ENCODE measurements at regions not wholly inside any gene's neighbourhood (a gene's known extent, or its start where the extent isn't known, plus 50 kb on each side); places are given as distances from the start of the nearest gene placed in this dataset.

GRCh38 chr1:168441745-168442144, 102.1 kb downstream of the XCL2 start:
- H3K9me3 Mint-ChIP-seq, result no peaks in the 10 kb centered on the region
- H3K27ac Mint-ChIP-seq, result no peak overlapping the region
- no peaks in the 10 kb centered on the region for H3K36me3 Mint-ChIP-seq
- no peak overlapping the region for H3K4me3 Mint-ChIP-seq
- peaks cover 75% of the 10 kb centered on the region for H3K4me1 Mint-ChIP-seq
- DNase-seq (ENCODE audit: low spot score in 2 of 2) (no peak), ATAC-seq (no peak)

- Mint-ChIP-seq H3K27ac (peak overlapping the region; percentile 48), H3K9me3 (no peaks in the 10 kb centered on the region), H3K4me3 (peak overlapping the region; percentile 67), H3K36me3 (no peaks in the 10 kb centered on the region), H3K4me1 (peaks cover 60% of the 10 kb centered on the region)
- DNase-seq (ENCODE audit: low spot score in 2 of 2) (peak; percentile 73 to 88), ATAC-seq (peak; percentile 92)
Observed at GRCh38 chr1:168439456-168440375, 104.1 kb downstream of the XCL2 start.

GRCh38 chr1:168438626-168439025, 105.2 kb downstream of the XCL2 start:
- ATAC-seq, result no peak
- peak overlapping the region; percentile 48 for H3K27ac Mint-ChIP-seq
- peak overlapping the region; percentile 67 for H3K4me3 Mint-ChIP-seq
- no peak for DNase-seq (ENCODE audit: low spot score in 2 of 2)
- H3K4me1 Mint-ChIP-seq, result peaks cover 49% of the 10 kb centered on the region
- no peaks in the 10 kb centered on the region for H3K36me3 Mint-ChIP-seq
- no peaks in the 10 kb centered on the region for H3K9me3 Mint-ChIP-seq

GRCh38 chr1:168437821-168438220, 106.0 kb downstream of the XCL2 start:
- Mint-ChIP-seq H3K4me3 (no peak overlapping the region), H3K36me3 (no peaks in the 10 kb centered on the region), H3K9me3 (no peaks in the 10 kb centered on the region), H3K4me1 (peaks cover 42% of the 10 kb centered on the region), H3K27ac (no peak overlapping the region)
- ATAC-seq, result no peak
- no peak for DNase-seq (ENCODE audit: low spot score in 2 of 2)

GRCh38 chr1:168435439-168435838, 108.4 kb downstream of the XCL2 start:
- Mint-ChIP-seq H3K4me3 (no peak overlapping the region), H3K4me1 (peaks cover 32% of the 10 kb centered on the region)
- ATAC-seq, result no peak

GRCh38 chr1:168433238-168433637, 110.6 kb downstream of the XCL2 start:
- Mint-ChIP-seq H3K4me1 (peaks cover 11% of the 10 kb centered on the region), H3K4me3 (no peak overlapping the region), H3K27ac (no peak overlapping the region), H3K36me3 (no peaks in the 10 kb centered on the region), H3K9me3 (no peaks in the 10 kb centered on the region)
- ATAC-seq (no peak), DNase-seq (ENCODE audit: low spot score in 2 of 2) (no peak)

More at GRCh38 chr1:168435439-168435838, 108.4 kb downstream of the XCL2 start:
- DNase-seq (ENCODE audit: low spot score in 2 of 2), result no peak
- H3K36me3 Mint-ChIP-seq, result no peaks in the 10 kb centered on the region
- no peaks in the 10 kb centered on the region for H3K9me3 Mint-ChIP-seq
- H3K27ac Mint-ChIP-seq, result peak overlapping the region; percentile 56

GRCh38 chr1:168431882-168432281, 111.9 kb downstream of the XCL2 start:
- no peak overlapping the region for H3K4me3 Mint-ChIP-seq
- ATAC-seq (no peak), DNase-seq (ENCODE audit: low spot score in 2 of 2) (no peak)
- H3K9me3 Mint-ChIP-seq, result no peaks in the 10 kb centered on the region
- peaks cover 9% of the 10 kb centered on the region for H3K4me1 Mint-ChIP-seq
- H3K36me3 Mint-ChIP-seq, result no peaks in the 10 kb centered on the region
- no peak overlapping the region for H3K27ac Mint-ChIP-seq

- H3K27ac Mint-ChIP-seq, result no peak overlapping the region
- H3K36me3 Mint-ChIP-seq, result no peaks in the 10 kb centered on the region
- peaks cover 9% of the 10 kb centered on the region for H3K4me1 Mint-ChIP-seq
- no peaks in the 10 kb centered on the region for H3K9me3 Mint-ChIP-seq
- DNase-seq (ENCODE audit: low spot score in 2 of 2) (no peak), ATAC-seq (no peak)
- no peak overlapping the region for H3K4me3 Mint-ChIP-seq
Observed at GRCh38 chr1:168430321-168430720, 113.5 kb downstream of the XCL2 start.

- DNase-seq (ENCODE audit: low spot score in 2 of 2) (no peak), ATAC-seq (no peak)
- peaks cover 13% of the 10 kb centered on the region for H3K4me1 Mint-ChIP-seq
- no peak overlapping the region for H3K27ac Mint-ChIP-seq
- H3K36me3 Mint-ChIP-seq, result no peaks in the 10 kb centered on the region
- H3K9me3 Mint-ChIP-seq, result no peaks in the 10 kb centered on the region
- H3K4me3 Mint-ChIP-seq, result no peak overlapping the region
Observed at GRCh38 chr1:168428063-168428731, 115.6 kb downstream of the XCL2 start.

- no peaks in the 10 kb centered on the region for H3K9me3 Mint-ChIP-seq
- H3K4me1 Mint-ChIP-seq, result peaks cover 20% of the 10 kb centered on the region
- no peaks in the 10 kb centered on the region for H3K36me3 Mint-ChIP-seq
- DNase-seq (ENCODE audit: low spot score in 2 of 2) (no peak), ATAC-seq (no peak)
- H3K4me3 Mint-ChIP-seq, result no peak overlapping the region
- no peak overlapping the region for H3K27ac Mint-ChIP-seq
Observed at GRCh38 chr1:168427051-168427450, 116.7 kb downstream of the XCL2 start.

- H3K27ac Mint-ChIP-seq, result no peak overlapping the region
- H3K4me3 Mint-ChIP-seq, result no peak overlapping the region
Observed at GRCh38 chr1:168424281-168424680, 119.5 kb downstream of the XCL2 start.

GRCh38 chr1:168422203-168422847, 121.5 kb downstream of the XCL2 start:
- DNase-seq (ENCODE audit: low spot score in 2 of 2) (no peak), ATAC-seq (no peak)
- no peak overlapping the region for H3K4me3 Mint-ChIP-seq
- no peaks in the 10 kb centered on the region for H3K9me3 Mint-ChIP-seq
- H3K27ac Mint-ChIP-seq, result peak overlapping the region; percentile 46
- H3K36me3 Mint-ChIP-seq, result no peaks in the 10 kb centered on the region
- peaks cover 30% of the 10 kb centered on the region for H3K4me1 Mint-ChIP-seq

More at GRCh38 chr1:168424281-168424680, 119.5 kb downstream of the XCL2 start:
- Mint-ChIP-seq H3K4me1 (peaks cover 30% of the 10 kb centered on the region), H3K36me3 (no peaks in the 10 kb centered on the region), H3K9me3 (no peaks in the 10 kb centered on the region)
- no peak for ATAC-seq
- no peak for DNase-seq (ENCODE audit: low spot score in 2 of 2)

GRCh38 chr1:168421399-168422004, 122.3 kb downstream of the XCL2 start:
- no peaks in the 10 kb centered on the region for H3K36me3 Mint-ChIP-seq
- ATAC-seq, result peak; percentile 99
- peak overlapping the region; percentile 46 for H3K27ac Mint-ChIP-seq
- H3K4me3 Mint-ChIP-seq, result peak overlapping the region; percentile 20
- H3K9me3 Mint-ChIP-seq, result no peaks in the 10 kb centered on the region
- DNase-seq (ENCODE audit: low spot score in 2 of 2), result peak in 1 of 2 donors; percentile 54
- H3K4me1 Mint-ChIP-seq, result peaks cover 30% of the 10 kb centered on the region

- no peaks in the 10 kb centered on the region for H3K9me3 Mint-ChIP-seq
- no peak for ATAC-seq
- H3K4me3 Mint-ChIP-seq, result no peak overlapping the region
- no peak overlapping the region for H3K27ac Mint-ChIP-seq
- DNase-seq (ENCODE audit: low spot score in 2 of 2), result no peak
- no peaks in the 10 kb centered on the region for H3K36me3 Mint-ChIP-seq
- peaks cover 40% of the 10 kb centered on the region for H3K4me1 Mint-ChIP-seq
Observed at GRCh38 chr1:168420177-168420576, 123.6 kb downstream of the XCL2 start.

GRCh38 chr1:168419736-168420135, 124.1 kb downstream of the XCL2 start:
- DNase-seq (ENCODE audit: low spot score in 2 of 2) (no peak), ATAC-seq (no peak)
- Mint-ChIP-seq H3K4me1 (peaks cover 40% of the 10 kb centered on the region), H3K27ac (no peak overlapping the region), H3K4me3 (no peak overlapping the region), H3K36me3 (no peaks in the 10 kb centered on the region), H3K9me3 (no peaks in the 10 kb centered on the region)

Data from stimulated activated effector memory CD8-positive, alpha-beta T cell treated with anti-CD3 and anti-CD28 coated beads, Interleukin-12 subunit alpha, Interleukin-12 subunit beta, amount 100 ng/mL, for 72 hours (primary cell).